Karpas-422 (cell line): ENCODE measurements at regions not wholly inside any gene's neighbourhood (a gene's known extent, or its start where the extent isn't known, plus 50 kb on each side); places are given as distances from the start of the nearest gene placed in this dataset.
A peak's percentile ranks its signal among the peaks of the same experiment; 100 is the strongest.

ENCODE experiments used
- DNase-seq: peaks from one replicate; pipeline ENCODE4 v3.0.0-alpha.2; 2015
- H2AFZ ChIP-seq: fragments of 200-600 bp; sonication (generic); 2 replicates; pipeline ENCODE4 v1.6.1; 2014; ENCODE audit warnings: antibody characterized with exemption, low read length, mixed read lengths
- H3K27ac ChIP-seq: fragments of 200-600 bp; sonication (generic); 2 replicates; pipeline ENCODE4 v1.5.1; 2014; ENCODE audit warnings: mild to moderate bottlenecking, low read length, moderate library complexity
- H3K27me3 ChIP-seq: fragments of 200-600 bp; sonication (generic); 2 replicates; pipeline ENCODE4 v1.6.1; 2014; ENCODE audit warnings: low read length, mixed read lengths
- H3K36me3 ChIP-seq: fragments of 200-600 bp; sonication (generic); 2 replicates; pipeline ENCODE4 v1.6.1; 2014; ENCODE audit warnings: low read length, mixed read lengths; ENCODE audit not compliant: insufficient read depth
- H3K4me1 ChIP-seq: fragments of 200-600 bp; sonication (generic); 2 replicates; pipeline ENCODE4 v1.6.1; 2014; ENCODE audit warnings: mild to moderate bottlenecking, low read length, mixed read lengths
- H3K4me2 ChIP-seq: fragments of 200-600 bp; sonication (generic); 2 replicates; pipeline ENCODE4 v1.6.1; 2014; ENCODE audit warnings: low read length, low read depth, mild to moderate bottlenecking; ENCODE audit not compliant: poor library complexity, severe bottlenecking
- H3K4me3 ChIP-seq: fragments of 200-600 bp; sonication (generic); 2 replicates; pipeline ENCODE4 v1.5.1; 2014; ENCODE audit warnings: mild to moderate bottlenecking, antibody characterized with exemption, low read length, mixed read lengths
- H3K79me2 ChIP-seq: fragments of 200-600 bp; sonication (generic); 2 replicates; pipeline ENCODE4 v1.6.1; 2014; ENCODE audit warnings: mild to moderate bottlenecking, low read length, mixed read lengths
- H3K9ac ChIP-seq: fragments of 200-600 bp; sonication (generic); 2 replicates; pipeline ENCODE4 v1.6.0; 2014; ENCODE audit warnings: low read length
- H3K9me2 ChIP-seq: fragments of 200-600 bp; sonication (generic), shearing (Covaris generic); replicated peaks from 2 replicates; pipeline ENCODE4 v1.6.0; 2014; ENCODE audit warnings: mild to moderate bottlenecking, low read length, moderate library complexity; ENCODE audit not compliant: insufficient read depth
- H3K9me3 ChIP-seq: fragments of 300-700, 200-600 bp; sonication (generic); 2 replicates; pipeline ENCODE4 v1.6.1; 2014; ENCODE audit warnings: low read length, mixed read lengths
- H4K20me1 ChIP-seq: fragments of 200-600 bp; sonication (generic); 2 replicates; pipeline ENCODE4 v1.6.1; 2014; ENCODE audit warnings: mild to moderate bottlenecking, antibody characterized with exemption, low read length, low read depth; ENCODE audit not compliant: insufficient read depth

DNA sequence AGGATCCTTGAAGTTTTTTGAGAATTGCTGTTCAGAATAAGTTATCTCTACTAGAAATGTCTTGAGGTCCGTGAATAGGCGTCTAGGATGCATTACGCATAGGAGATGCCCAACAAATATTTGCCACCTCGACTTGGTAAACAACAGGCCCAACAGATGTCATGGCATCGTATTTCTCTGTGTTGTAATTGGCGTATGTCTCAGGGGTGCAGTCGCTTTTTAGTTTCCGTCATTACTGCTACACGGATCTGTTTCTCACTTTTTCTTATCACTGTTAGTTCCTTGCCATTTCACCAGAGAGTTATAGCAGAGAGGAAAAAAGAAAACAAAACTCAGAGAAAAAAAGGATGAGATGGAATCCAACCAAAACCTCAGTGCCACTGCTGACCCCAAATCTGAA lies 73.0 kb upstream of the SFMBT2 start:
- H3K79me2 ChIP-seq, result no peaks in the 10 kb centered on the region
- peak overlapping the region; percentile 99 for H3K27ac ChIP-seq
- peak overlapping the region; percentile 73 for H3K9ac ChIP-seq
- H3K4me1 ChIP-seq, result peaks cover 99% of the 10 kb centered on the region
- peak overlapping the region; percentile 36; the same call in 1 of the 2 replicates for H3K4me3 ChIP-seq
- DNase-seq, result peak; percentile 86
- H3K27me3 ChIP-seq, result no peaks in the 10 kb centered on the region
- no peaks in the 10 kb centered on the region for H4K20me1 ChIP-seq
- H3K36me3 ChIP-seq, result no peaks in the 10 kb centered on the region
- no peaks in the 10 kb centered on the region for H3K9me3 ChIP-seq
- peak overlapping the region; percentile 77 for H3K4me2 ChIP-seq
- 0 out of 2 replicates have a peak overlapping the region, but pooled peaks have one; percentile 6 for H2AFZ ChIP-seq
- H3K9me2 ChIP-seq, result no peaks in the 10 kb centered on the region

DNA sequence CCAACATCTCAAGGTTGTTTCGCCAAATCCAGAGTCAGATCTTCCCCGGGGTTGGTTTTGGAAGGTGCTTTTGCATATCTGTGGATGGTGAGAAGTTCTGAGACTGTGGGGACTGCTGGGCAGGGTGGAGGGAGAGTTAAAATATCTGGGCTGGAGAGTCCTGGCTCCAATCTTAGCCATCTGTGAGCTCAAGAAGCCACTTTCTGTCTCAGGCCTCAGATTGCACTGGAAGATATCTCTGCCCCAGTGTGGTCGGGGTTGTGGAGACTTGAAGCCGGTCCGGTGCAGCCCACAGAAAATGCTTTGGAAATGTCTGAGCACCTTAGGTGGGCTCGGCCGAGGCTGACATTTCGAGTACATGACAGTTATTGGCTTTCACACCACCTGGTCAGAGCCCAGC lies 72.2 kb upstream of the SFMBT2 start:
- no peaks in the 10 kb centered on the region for H3K9me2 ChIP-seq
- no peaks in the 10 kb centered on the region for H4K20me1 ChIP-seq
- peak overlapping the region; percentile 99 for H3K27ac ChIP-seq
- DNase-seq, result no peak
- peaks cover 100% of the 10 kb centered on the region for H3K4me1 ChIP-seq
- no peak overlapping the region for H2AFZ ChIP-seq
- no peaks in the 10 kb centered on the region for H3K79me2 ChIP-seq
- no peak overlapping the region for H3K4me3 ChIP-seq
- H3K9ac ChIP-seq, result peak overlapping the region; percentile 73
- H3K4me2 ChIP-seq, result peak overlapping the region; percentile 77
- no peaks in the 10 kb centered on the region for H3K9me3 ChIP-seq
- no peaks in the 10 kb centered on the region for H3K36me3 ChIP-seq
- H3K27me3 ChIP-seq, result no peaks in the 10 kb centered on the region

DNA sequence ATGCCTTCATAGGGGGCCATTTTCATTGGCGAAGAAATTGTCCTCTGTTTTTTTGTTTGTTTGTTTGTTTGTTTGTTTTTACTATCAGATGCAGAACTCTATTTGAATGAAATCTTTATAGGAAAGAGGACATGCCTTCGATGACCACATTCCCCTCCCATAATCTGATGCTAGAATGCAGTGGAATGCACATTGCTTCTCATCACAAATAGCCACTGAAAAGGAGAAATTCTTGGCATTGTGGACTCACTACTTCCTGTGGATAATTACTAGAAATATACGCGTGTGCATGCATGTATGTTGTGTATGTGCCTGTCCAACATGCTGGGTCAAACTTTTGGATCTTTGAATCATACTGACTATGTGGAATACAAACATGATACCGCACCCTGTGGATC lies 70.5 kb upstream of the SFMBT2 start:
- Histone ChIP-seq H3K9me3 (no peaks in the 10 kb centered on the region), H3K79me2 (no peaks in the 10 kb centered on the region), H3K27ac (peak overlapping the region; percentile 99), H3K27me3 (no peaks in the 10 kb centered on the region), H3K36me3 (no peaks in the 10 kb centered on the region; the same call in 1 of the 2 replicates), H3K4me1 (peaks cover 99% of the 10 kb centered on the region), H3K4me3 (peak overlapping the region; percentile 10), H3K9me2 (no peaks in the 10 kb centered on the region), H3K9ac (peak overlapping the region; percentile 54), H3K4me2 (peak overlapping the region; percentile 82), H4K20me1 (no peaks in the 10 kb centered on the region), H2AFZ (no peak overlapping the region)
- DNase-seq, result no peak

GRCh38 chr10:7480742-7481367 lies 70.0 kb upstream of the SFMBT2 start:
- DNase-seq, result peak; percentile 96
- Histone ChIP-seq H3K9me3 (no peaks in the 10 kb centered on the region), H3K27ac (peak overlapping the region; percentile 99), H3K9ac (peak overlapping the region; percentile 77), H3K4me1 (peaks cover 99% of the 10 kb centered on the region), H2AFZ (no peak overlapping the region), H3K4me2 (peak overlapping the region; percentile 82), H3K9me2 (no peaks in the 10 kb centered on the region), H3K4me3 (peak overlapping the region; percentile 56), H4K20me1 (no peaks in the 10 kb centered on the region), H3K79me2 (no peaks in the 10 kb centered on the region), H3K36me3 (no peaks in the 10 kb centered on the region; the same call in 1 of the 2 replicates), H3K27me3 (no peaks in the 10 kb centered on the region)

- peak; percentile 90 for DNase-seq
- Histone ChIP-seq H3K4me3 (peak overlapping the region; percentile 56), H3K27ac (peak overlapping the region; percentile 99), H3K4me2 (peak overlapping the region; percentile 82), H3K36me3 (no peaks in the 10 kb centered on the region; the same call in 1 of the 2 replicates), H3K79me2 (no peaks in the 10 kb centered on the region), H3K9me2 (no peaks in the 10 kb centered on the region), H3K9me3 (no peaks in the 10 kb centered on the region), H3K9ac (peak overlapping the region; percentile 77), H4K20me1 (no peaks in the 10 kb centered on the region), H3K4me1 (peaks cover 99% of the 10 kb centered on the region), H3K27me3 (no peaks in the 10 kb centered on the region), H2AFZ (no peak overlapping the region)
These were observed 69.2 kb upstream of the SFMBT2 start for GRCh38 chr10:7479861-7480598.

DNA sequence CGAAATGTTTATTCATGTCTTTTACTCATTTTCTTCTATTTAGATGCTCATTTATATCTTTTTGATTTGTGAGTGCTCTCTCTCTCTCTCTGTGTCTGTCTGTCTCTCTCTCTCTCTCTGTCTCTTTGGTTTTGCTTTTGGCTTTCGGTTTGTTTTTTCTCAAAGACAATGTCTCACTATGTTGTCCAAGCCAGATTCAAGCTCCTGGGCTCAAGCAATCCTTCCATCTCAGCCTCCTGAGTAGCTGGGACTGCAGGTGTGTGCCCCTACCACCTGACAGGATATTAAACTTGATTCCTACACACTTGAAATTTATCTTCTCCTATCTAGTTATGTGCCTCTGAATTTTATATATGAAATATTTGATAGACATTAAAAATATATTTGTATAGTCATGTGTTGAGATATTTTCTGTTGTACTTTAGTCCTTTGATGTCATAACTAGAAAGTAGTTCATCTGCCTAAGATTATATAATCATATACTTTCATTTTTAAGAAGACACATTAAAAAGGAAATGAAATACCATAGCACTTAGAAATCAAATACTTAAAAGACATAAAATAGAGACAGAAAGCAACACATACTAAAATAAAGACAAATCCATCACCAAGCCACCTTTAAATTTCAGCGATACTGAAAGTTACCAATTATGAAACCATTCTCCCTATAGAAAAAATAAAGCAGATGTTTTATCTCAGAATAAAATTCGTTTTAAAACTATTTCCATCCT lies 68.1 kb upstream of the SFMBT2 start:
- Histone ChIP-seq H3K4me1 (peaks cover 99% of the 10 kb centered on the region), H3K27me3 (no peaks in the 10 kb centered on the region), H3K4me2 (peak overlapping the region; percentile 82), H3K27ac (peak overlapping the region; percentile 99), H3K4me3 (peak overlapping the region; percentile 56), H4K20me1 (no peaks in the 10 kb centered on the region), H2AFZ (no peak overlapping the region), H3K79me2 (no peaks in the 10 kb centered on the region), H3K36me3 (no peaks in the 10 kb centered on the region; the same call in 1 of the 2 replicates), H3K9me2 (no peaks in the 10 kb centered on the region), H3K9ac (peak overlapping the region; percentile 77), H3K9me3 (no peaks in the 10 kb centered on the region)
- peak; percentile 69 for DNase-seq

GRCh38 chr10:7477538-7478334 lies 66.9 kb upstream of the SFMBT2 start:
- Histone ChIP-seq H4K20me1 (no peaks in the 10 kb centered on the region), H3K9me2 (no peaks in the 10 kb centered on the region), H3K36me3 (no peaks in the 10 kb centered on the region; the same call in 1 of the 2 replicates), H3K79me2 (no peaks in the 10 kb centered on the region), H3K4me2 (peak overlapping the region; percentile 82), H3K9ac (peak overlapping the region; percentile 56), H2AFZ (no peak overlapping the region), H3K27ac (peak overlapping the region; percentile 99), H3K4me1 (peaks cover 99% of the 10 kb centered on the region), H3K27me3 (no peaks in the 10 kb centered on the region), H3K4me3 (peak overlapping the region; percentile 13; the same call in 1 of the 2 replicates), H3K9me3 (no peaks in the 10 kb centered on the region)
- peak; percentile 78 for DNase-seq
